Ovary (tissue), 3 donors: ENCODE measurements at regions not wholly inside any gene's neighbourhood (a gene's known extent, or its start where the extent isn't known, plus 50 kb on each side); places are given as distances from the start of the nearest gene placed in this dataset.
"Not testable (repeated sequence)": the region's sequence is repeated elsewhere in the genome, so short reads cannot be mapped to it uniquely, and the experiment has no call there.

Experiments used
- POLR2A ChIP-seq: fragments of 450-650 bp; IDR thresholded peaks from one replicate; pipeline ENCODE4 v1.6.1; 2017; ENCODE audit warnings: antibody characterized with exemption, mild to moderate bottlenecking, moderate library complexity
- TF ChIP-seq, protein P1 (sequence below), 3 donors: fragments of 450-650 bp in 2 of 3; fragments of 200-600 bp in 1 of 3; IDR thresholded peaks; one replicate each; pipeline versions ENCODE4 v1.5.1 to v1.8.0; 2016 to 2022; ENCODE audit warnings: antibody characterized with exemption in 3 of 3, mild to moderate bottlenecking in 1 of 3
- donor health status: DM: no; HTN: no; CAD: no.

GRCh38 chr4:49140351-49140750 is 154.3 kb downstream of the CWH43 start:
- TF ChIP-seq POLR2A: not testable (repeated sequence)
- TF ChIP-seq, protein P1, sequence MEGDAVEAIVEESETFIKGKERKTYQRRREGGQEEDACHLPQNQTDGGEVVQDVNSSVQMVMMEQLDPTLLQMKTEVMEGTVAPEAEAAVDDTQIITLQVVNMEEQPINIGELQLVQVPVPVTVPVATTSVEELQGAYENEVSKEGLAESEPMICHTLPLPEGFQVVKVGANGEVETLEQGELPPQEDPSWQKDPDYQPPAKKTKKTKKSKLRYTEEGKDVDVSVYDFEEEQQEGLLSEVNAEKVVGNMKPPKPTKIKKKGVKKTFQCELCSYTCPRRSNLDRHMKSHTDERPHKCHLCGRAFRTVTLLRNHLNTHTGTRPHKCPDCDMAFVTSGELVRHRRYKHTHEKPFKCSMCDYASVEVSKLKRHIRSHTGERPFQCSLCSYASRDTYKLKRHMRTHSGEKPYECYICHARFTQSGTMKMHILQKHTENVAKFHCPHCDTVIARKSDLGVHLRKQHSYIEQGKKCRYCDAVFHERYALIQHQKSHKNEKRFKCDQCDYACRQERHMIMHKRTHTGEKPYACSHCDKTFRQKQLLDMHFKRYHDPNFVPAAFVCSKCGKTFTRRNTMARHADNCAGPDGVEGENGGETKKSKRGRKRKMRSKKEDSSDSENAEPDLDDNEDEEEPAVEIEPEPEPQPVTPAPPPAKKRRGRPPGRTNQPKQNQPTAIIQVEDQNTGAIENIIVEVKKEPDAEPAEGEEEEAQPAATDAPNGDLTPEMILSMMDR (IDR thresholded peaks at IDR 0.05): not testable (repeated sequence)
